IMR-90 (cell line): ENCODE measurements at regions not wholly inside any gene's neighbourhood (a gene's known extent, or its start where the extent isn't known, plus 50 kb on each side); places are given as distances from the start of the nearest gene placed in this dataset.

Experiments
- ATAC-seq: fragments of 200-7000 bp; cut with Tn5 transposase; 2 replicates; pipeline ENCODE4 v1.9.1; 2020; ENCODE audit warnings: low read depth, mild to moderate bottlenecking, moderate library complexity
- BruUV-seq: library from RNA; stranded (reverse); fragments of 400-500 nt; replicated peaks from 2 replicates; lab custom pipeline; 2021; lab: Mats Ljungman, UMichigan
- CTCF ChIA-PET: fragments of 300-600 bp; formaldehyde crosslinking; extraction: SDS; loops from one replicate; lab custom pipeline; 2021; ENCODE audit warnings: antibody characterized with exemption; lab: Yijun Ruan, JAX
- POLR2A ChIA-PET: fragments of 300-600 bp; sonication (Branson Sonifier 250); formaldehyde crosslinking; loops from one replicate; lab custom pipeline; 2022; ENCODE audit warnings: antibody characterized with exemption; ENCODE audit not compliant: unreplicated experiment; lab: Charles Lee
- DNase-seq: peaks from one replicate; pipeline ENCODE4 v3.0.0; 2013
- H2AFZ ChIP-seq: replicated peaks from 2 replicates; pipeline ENCODE3; 2013; ENCODE audit warnings: low read length, mild to moderate bottlenecking; ENCODE audit not compliant: poor library complexity
- H2AK5ac ChIP-seq: 2 replicates; pipeline ENCODE4 v1.6.1; 2013; ENCODE audit warnings: low read depth, low read length, inconsistent platforms
- H2AK9ac ChIP-seq: replicated peaks from 2 replicates; pipeline ENCODE3; 2013; ENCODE audit warnings: mild to moderate bottlenecking, low read depth, low read length, moderate library complexity; ENCODE audit not compliant: poor library complexity
- H2BK120ac ChIP-seq: 2 replicates; pipeline ENCODE4 v1.6.1; 2013; ENCODE audit warnings: low read depth, low read length, inconsistent platforms
- H2BK15ac ChIP-seq: 3 replicates; pipeline ENCODE4 v1.6.1; 2013; ENCODE audit warnings: low read depth, low read length, inconsistent platforms
- H2BK20ac ChIP-seq: 2 replicates; pipeline ENCODE4 v1.6.1; 2013; ENCODE audit warnings: low read depth, mild to moderate bottlenecking, inconsistent platforms, low read length, moderate library complexity
- H2BK5ac ChIP-seq: 2 replicates; pipeline ENCODE4 v1.6.1; 2013; ENCODE audit warnings: mild to moderate bottlenecking, low read depth, low read length, inconsistent platforms; ENCODE audit not compliant: poor library complexity, severe bottlenecking
- H3K14ac ChIP-seq: replicated peaks from 2 replicates; pipeline ENCODE4 v1.6.1; 2013; ENCODE audit warnings: low read depth, low read length, inconsistent platforms
- H3K18ac ChIP-seq: 2 replicates; pipeline ENCODE4 v1.6.1; 2013; ENCODE audit warnings: low read depth, low read length, control low read depth
- H3K23ac ChIP-seq: 2 replicates; pipeline ENCODE4 v1.6.1; 2013; ENCODE audit warnings: low read depth, low read length, inconsistent platforms
- H3K27ac ChIP-seq: 2 replicates; pipeline ENCODE4 v1.5.1; 2013; ENCODE audit warnings: mild to moderate bottlenecking, control low read depth, low read length; ENCODE audit not compliant: insufficient read depth
- H3K27me3 ChIP-seq: 2 replicates; pipeline ENCODE4 v1.6.1; 2013; ENCODE audit warnings: low read length; ENCODE audit not compliant: control insufficient read depth, insufficient read depth
- H3K36me3 ChIP-seq: 2 replicates; pipeline ENCODE4 v1.6.1; 2013; ENCODE audit warnings: low read length, mixed read lengths; ENCODE audit not compliant: control insufficient read depth, insufficient read depth
- H3K4ac ChIP-seq: 2 replicates; pipeline ENCODE4 v1.6.1; 2013; ENCODE audit warnings: low read depth, low read length, inconsistent platforms
- H3K4me1 ChIP-seq: 2 replicates; pipeline ENCODE4 v1.6.1; 2013; ENCODE audit warnings: low read length, mixed read lengths; ENCODE audit not compliant: control insufficient read depth, insufficient read depth
- H3K4me2 ChIP-seq: 2 replicates; pipeline ENCODE4 v1.6.1; 2013; ENCODE audit warnings: low read depth, mild to moderate bottlenecking, control low read depth, low read length, moderate library complexity
- H3K4me3 ChIP-seq: 2 replicates; pipeline ENCODE4 v1.5.1; 2013; ENCODE audit warnings: low read depth, mild to moderate bottlenecking, control low read depth, low read length, moderate library complexity; ENCODE audit not compliant: insufficient read depth
- H3K56ac ChIP-seq: 2 replicates; pipeline ENCODE4 v1.6.1; 2013; ENCODE audit warnings: low read length, inconsistent platforms; ENCODE audit not compliant: insufficient read depth; ENCODE audit errors: extremely low read depth
- H3K79me1 ChIP-seq, 2 experiments: 2 replicates each; pipeline ENCODE4 v1.6.1; 2013; ENCODE audit warnings: low read length in 2 of 2, inconsistent platforms in 1 of 2, low read depth in 1 of 2
- H3K9ac ChIP-seq: 2 replicates; pipeline ENCODE4 v1.6.1; 2013; ENCODE audit warnings: low read depth, low read length, control low read depth
- H3K9me1 ChIP-seq: 2 replicates; pipeline ENCODE4 v1.6.1; 2013; ENCODE audit warnings: low read length, inconsistent platforms; ENCODE audit not compliant: insufficient read depth
- H3K9me3 ChIP-seq: 2 replicates; pipeline ENCODE4 v1.6.1; 2013; ENCODE audit warnings: low read length; ENCODE audit not compliant: control insufficient read depth, insufficient read depth
- H4K20me1 ChIP-seq: 2 replicates; pipeline ENCODE4 v1.6.1; 2013; ENCODE audit warnings: low read length, inconsistent platforms; ENCODE audit not compliant: insufficient read depth
- H4K5ac ChIP-seq: 2 replicates; pipeline ENCODE4 v1.6.1; 2013; ENCODE audit warnings: mild to moderate bottlenecking, low read depth, low read length, control low read depth
- H4K8ac ChIP-seq, 2 experiments: 2 replicates each; pipeline ENCODE4 v1.6.1; 2013; ENCODE audit warnings: low read depth in 2 of 2, low read length in 2 of 2, control low read depth in 1 of 2, inconsistent platforms in 1 of 2
- H4K91ac ChIP-seq: 2 replicates; pipeline ENCODE4 v1.6.1; 2013; ENCODE audit warnings: low read depth, low read length, inconsistent platforms; ENCODE audit not compliant: insufficient read depth
- BHLHE40 ChIP-seq: fragments of 150-350 bp; IDR thresholded peaks from 2 replicates; pipeline ENCODE4 v1.6.1; 2016; ENCODE audit warnings: mild to moderate bottlenecking, low read depth, low read length
- CEBPB ChIP-seq: IDR thresholded peaks from 2 replicates; pipeline ENCODE4 v1.6.1; 2012; ENCODE audit warnings: low read depth, low read length, improper control_type of control experiment
- FOS ChIP-seq: fragments of 150-350 bp; IDR thresholded peaks from 2 replicates; pipeline ENCODE4 v1.6.1; 2016; ENCODE audit warnings: low read depth, low read length
- MAFK ChIP-seq: IDR thresholded peaks from 2 replicates; pipeline ENCODE4 v1.6.1; 2012; ENCODE audit warnings: low read depth, low read length, improper control_type of control experiment
- MAZ ChIP-seq: IDR thresholded peaks from 2 replicates; pipeline ENCODE4 v1.6.1; 2012; ENCODE audit warnings: low read depth, mild to moderate bottlenecking, low read length, improper control_type of control experiment, moderate library complexity, borderline replicate concordance
- MXI1 ChIP-seq: IDR thresholded peaks from 2 replicates; pipeline ENCODE4 v1.6.1; 2012; ENCODE audit warnings: low read depth, mild to moderate bottlenecking, low read length, moderate library complexity, borderline replicate concordance
- NFE2L2 ChIP-seq: fragments of 150-350 bp; IDR thresholded peaks from 2 replicates; pipeline ENCODE4 v1.6.1; 2016; ENCODE audit warnings: low read depth, mild to moderate bottlenecking, low read length
- RAD21 ChIP-seq: IDR thresholded peaks from 2 replicates; pipeline ENCODE4 v1.6.1; 2012; ENCODE audit warnings: low read length, improper control_type of control experiment
- RCOR1 ChIP-seq: IDR thresholded peaks from 2 replicates; pipeline ENCODE4 v1.6.1; 2012; ENCODE audit warnings: mild to moderate bottlenecking, low read length, improper control_type of control experiment; ENCODE audit not compliant: insufficient replicate concordance
- RFX5 ChIP-seq: IDR thresholded peaks from 2 replicates; pipeline ENCODE4 v1.8.0; 2012; ENCODE audit warnings: low read depth, mild to moderate bottlenecking, low read length, moderate library complexity
- SMC3 ChIP-seq: fragments of 150-350 bp; IDR thresholded peaks from 2 replicates; pipeline ENCODE4 v1.6.1; 2016; ENCODE audit warnings: low read depth, mild to moderate bottlenecking, antibody characterized with exemption, low read length, moderate library complexity
- WGBS, 2 experiments: methylation state at CpG; one replicate each; pipeline versions ENCODE4 v1.1.5 to v1.1.7; 2013; ENCODE audit warnings: missing lambda C conversion rate in 2 of 2; ENCODE audit not compliant: insufficient read length in 1 of 2; ENCODE audit errors: extremely low coverage in 2 of 2; 5-methylcytosine and 5-hydroxymethylcytosine counted together
- dilution Hi-C: fragments of 300-500 bp; cut with HindIII; formaldehyde crosslinking; loops from one replicate; pipeline ENCODE4 v1.14.3; 2018; ENCODE audit warnings: low sequenced_read_pairs; ENCODE audit not compliant: unreplicated experiment
- in situ Hi-C: fragments of 300-500 bp; cut with MboI; formaldehyde crosslinking; loops from 3 replicates; pipeline ENCODE4 v1.14.3; 2019; ENCODE audit warnings: low sequenced_read_pairs, inconsistent platforms, mixed read lengths
- intact Hi-C: fragments of 100-400 bp; cut with micrococcal nuclease; formaldehyde crosslinking; loops from 2 replicates; pipeline ENCODE4 v1.10.0; 2022
- TF ChIP-seq, protein P1 (sequence below): fragments of 150-350 bp; IDR thresholded peaks from 2 replicates; pipeline ENCODE4 v1.6.1; 2017; ENCODE audit warnings: mild to moderate bottlenecking, antibody characterized with exemption, low read length, low read depth
- TF ChIP-seq, protein P2 (sequence below): conservative IDR thresholded peaks from 2 replicates; pipeline ENCODE4 v1.5.1; 2012; ENCODE audit warnings: mild to moderate bottlenecking, low read depth, low read length, improper control_type of control experiment

- Histone ChIP-seq H4K8ac (no peak overlapping the region), H3K9me3 (no peaks in the 10 kb centered on the region), H3K4me1 (peaks cover 2% of the 10 kb centered on the region; the same call in 1 of the 2 replicates), H2BK15ac (no peak overlapping the region), H4K91ac (no peak overlapping the region), H3K4ac (no peak overlapping the region), H3K27me3 (peaks cover 1% of the 10 kb centered on the region; the same call in 1 of the 2 replicates), H3K9ac (no peak overlapping the region), H3K56ac (no peak overlapping the region), H3K23ac (no peak overlapping the region), H2AK9ac (no peak overlapping the region), H2BK120ac (no peak overlapping the region), H2BK5ac (no peak overlapping the region), H2AK5ac (no peak overlapping the region), H3K4me3 (no peak overlapping the region), H3K4me2 (no peak overlapping the region), H3K9me1 (no peaks in the 10 kb centered on the region), H4K5ac (no peak overlapping the region), H3K79me1 (no peaks in the 10 kb centered on the region), H3K27ac (no peak overlapping the region), H3K14ac (no peak overlapping the region), H3K36me3 (no peaks in the 10 kb centered on the region), H2AFZ (peak overlapping the region; percentile 9), H3K18ac (no peak overlapping the region), H4K20me1 (no peaks in the 10 kb centered on the region), H2BK20ac (no peak overlapping the region)
- TF ChIP-seq CEBPB (no peak), MXI1 (no peak), MAFK (no peak), SMC3 (no peak), RAD21 (no peak), FOS (no peak), NFE2L2 (no peak), RFX5 (no peak), RCOR1 (no peak), BHLHE40 (no peak), MAZ (no peak)
- TF ChIP-seq, protein P1, sequence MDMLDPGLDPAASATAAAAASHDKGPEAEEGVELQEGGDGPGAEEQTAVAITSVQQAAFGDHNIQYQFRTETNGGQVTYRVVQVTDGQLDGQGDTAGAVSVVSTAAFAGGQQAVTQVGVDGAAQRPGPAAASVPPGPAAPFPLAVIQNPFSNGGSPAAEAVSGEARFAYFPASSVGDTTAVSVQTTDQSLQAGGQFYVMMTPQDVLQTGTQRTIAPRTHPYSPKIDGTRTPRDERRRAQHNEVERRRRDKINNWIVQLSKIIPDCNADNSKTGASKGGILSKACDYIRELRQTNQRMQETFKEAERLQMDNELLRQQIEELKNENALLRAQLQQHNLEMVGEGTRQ: no peak
- TF ChIP-seq, protein P2, sequence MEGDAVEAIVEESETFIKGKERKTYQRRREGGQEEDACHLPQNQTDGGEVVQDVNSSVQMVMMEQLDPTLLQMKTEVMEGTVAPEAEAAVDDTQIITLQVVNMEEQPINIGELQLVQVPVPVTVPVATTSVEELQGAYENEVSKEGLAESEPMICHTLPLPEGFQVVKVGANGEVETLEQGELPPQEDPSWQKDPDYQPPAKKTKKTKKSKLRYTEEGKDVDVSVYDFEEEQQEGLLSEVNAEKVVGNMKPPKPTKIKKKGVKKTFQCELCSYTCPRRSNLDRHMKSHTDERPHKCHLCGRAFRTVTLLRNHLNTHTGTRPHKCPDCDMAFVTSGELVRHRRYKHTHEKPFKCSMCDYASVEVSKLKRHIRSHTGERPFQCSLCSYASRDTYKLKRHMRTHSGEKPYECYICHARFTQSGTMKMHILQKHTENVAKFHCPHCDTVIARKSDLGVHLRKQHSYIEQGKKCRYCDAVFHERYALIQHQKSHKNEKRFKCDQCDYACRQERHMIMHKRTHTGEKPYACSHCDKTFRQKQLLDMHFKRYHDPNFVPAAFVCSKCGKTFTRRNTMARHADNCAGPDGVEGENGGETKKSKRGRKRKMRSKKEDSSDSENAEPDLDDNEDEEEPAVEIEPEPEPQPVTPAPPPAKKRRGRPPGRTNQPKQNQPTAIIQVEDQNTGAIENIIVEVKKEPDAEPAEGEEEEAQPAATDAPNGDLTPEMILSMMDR: no peak
- ATAC-seq (no peak), DNase-seq (no peak)
- ChIA-PET CTCF (no interaction called here), POLR2A (no interaction called here)
- no TSS peak for BruUV-seq
- in situ Hi-C loops (no loop called here), intact Hi-C loops (no loop called here), dilution Hi-C loops (no loop called here)
- WGBS, 2 experiments: 73% methylated on average over 2 of the region's 7 CpGs; no CpG with 5 or more reads in 1 of the 2 experiments
These were observed 51.9 kb upstream of the SPATA13 start for GRCh38 chr13:24108615-24108965.
